Endometrium (tissue), 2 donors: ENCODE measurements at regions not wholly inside any gene's neighbourhood (a gene's known extent, or its start where the extent isn't known, plus 50 kb on each side); places are given as distances from the start of the nearest gene placed in this dataset.

Source experiments
- FAIRE-seq: peaks from 2 replicates; lab custom pipeline; 2012; peaks lifted over from hg19 to GRCh38; lab: Jason Lieb, UNC
- donor health status: control.
- donor health status: control.

DNA sequence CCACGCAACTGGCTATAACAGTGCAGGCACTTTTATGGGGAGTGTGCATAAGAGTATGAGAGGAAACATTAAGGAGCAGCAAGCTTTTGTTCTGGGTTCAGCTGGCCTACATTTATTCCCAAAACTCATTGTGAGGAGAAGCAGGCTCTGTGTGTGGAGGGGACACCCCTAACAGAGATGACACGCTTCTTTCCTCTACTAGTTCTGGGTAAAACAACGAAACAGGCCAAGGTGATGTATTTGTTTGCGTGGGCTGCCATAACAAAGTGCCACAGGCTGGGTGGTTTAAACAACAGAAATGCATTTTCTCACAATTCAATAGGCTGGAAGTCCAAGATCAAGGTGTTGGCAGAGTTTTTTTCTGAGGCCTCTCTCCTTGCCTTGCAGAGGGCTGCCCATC, 488.6 kb downstream of the MID1IP1 start:
- FAIRE-seq = no peak

DNA sequence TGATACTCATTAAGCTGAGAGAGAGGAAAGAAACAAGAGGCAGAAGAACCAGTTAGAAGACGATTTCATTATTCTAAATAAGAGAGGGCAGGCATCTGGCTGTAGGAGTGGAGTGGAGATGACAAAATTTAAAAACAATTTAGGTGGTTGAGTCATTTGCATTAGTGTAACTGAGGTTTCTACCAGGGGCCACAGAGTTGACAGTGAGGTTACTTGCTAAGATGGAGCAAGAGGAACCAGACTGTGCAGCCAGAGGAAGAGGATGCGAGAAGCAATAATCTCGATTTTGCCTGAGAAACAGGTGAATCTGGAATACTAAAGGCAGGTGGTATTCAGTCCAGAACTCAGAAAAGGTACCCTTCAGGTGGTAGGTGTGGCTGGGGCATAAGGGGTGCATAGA, 491.9 kb downstream of the MID1IP1 start:
- no peak for FAIRE-seq

DNA sequence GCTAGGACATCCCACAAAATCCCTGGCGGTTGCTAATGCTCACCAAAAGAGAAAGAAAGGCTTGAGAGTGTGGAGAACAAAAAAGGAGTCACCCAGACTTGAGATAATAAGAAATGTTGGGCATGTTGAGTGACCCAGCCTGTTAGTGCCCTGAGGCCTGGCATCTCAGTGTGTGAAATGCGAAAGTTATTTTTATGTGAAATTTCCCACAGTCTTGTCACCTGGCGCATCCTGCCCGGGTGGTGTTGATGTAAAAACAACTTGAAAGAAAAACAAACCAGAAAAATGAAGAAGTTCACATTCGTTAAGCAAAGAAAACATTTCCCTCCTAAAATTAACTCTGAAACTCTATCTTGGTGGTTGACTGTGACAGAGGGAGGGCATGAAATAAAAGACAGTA, 495.2 kb downstream of the MID1IP1 start:
- no peak for FAIRE-seq

DNA sequence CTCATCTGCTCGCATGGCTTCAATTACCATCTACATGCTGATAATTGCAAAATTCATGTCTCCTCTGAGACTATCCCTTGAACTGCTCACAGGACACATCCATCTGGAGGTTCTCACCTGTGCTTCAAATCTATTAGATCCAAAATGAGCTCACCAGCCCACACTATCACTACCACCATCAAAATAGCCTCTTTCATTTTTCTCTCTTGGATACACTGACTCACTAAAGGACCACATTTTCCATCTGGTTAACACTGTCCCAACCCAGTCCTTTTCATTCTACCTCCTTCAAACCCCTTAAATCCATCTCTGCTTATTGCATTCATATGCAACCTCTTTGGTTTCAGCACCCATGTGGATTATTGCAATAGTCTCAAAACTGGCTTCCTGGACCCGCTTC, 497.6 kb downstream of the MID1IP1 start:
- no peak for FAIRE-seq

DNA sequence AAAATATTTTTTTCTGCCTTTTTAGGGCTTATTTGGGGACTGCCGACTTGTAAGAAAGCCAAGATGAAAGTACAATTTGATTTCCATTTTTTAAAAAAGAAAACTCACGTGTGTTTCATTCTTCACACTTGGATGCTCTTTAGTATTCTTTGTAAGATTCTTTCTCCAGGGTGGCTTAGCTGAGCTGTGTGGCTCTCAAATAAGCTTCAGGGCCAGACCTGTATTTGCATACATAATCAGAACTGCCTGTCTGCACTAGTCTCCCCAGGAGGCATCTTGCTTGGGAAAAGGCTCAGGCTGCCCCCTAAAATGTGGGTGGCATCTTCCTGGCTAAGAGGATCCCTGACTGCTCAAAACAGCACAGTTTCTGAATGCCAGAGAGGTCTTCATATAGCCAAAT, 498.4 kb downstream of the MID1IP1 start:
- no peak for FAIRE-seq

DNA sequence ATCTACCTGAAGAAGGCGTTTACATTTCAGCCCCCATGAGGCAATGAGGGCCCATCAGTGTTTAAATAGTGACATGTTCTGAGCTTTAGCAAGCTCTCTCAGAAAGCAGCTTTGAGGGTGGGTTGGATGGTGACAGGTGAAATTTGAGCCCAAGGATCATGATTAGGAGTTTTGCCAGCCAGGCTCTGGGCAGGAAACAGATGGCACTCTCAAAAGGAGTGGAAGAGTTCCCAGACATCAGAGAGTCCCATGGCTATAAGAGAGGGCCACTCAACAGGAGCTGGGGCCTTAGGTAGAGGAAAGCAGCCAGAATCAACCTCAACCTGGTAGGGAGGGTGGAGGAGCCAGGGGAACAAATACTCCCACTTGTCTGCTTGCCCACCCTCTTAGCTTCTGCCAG, 499.8 kb downstream of the MID1IP1 start:
- FAIRE-seq = no peak

DNA sequence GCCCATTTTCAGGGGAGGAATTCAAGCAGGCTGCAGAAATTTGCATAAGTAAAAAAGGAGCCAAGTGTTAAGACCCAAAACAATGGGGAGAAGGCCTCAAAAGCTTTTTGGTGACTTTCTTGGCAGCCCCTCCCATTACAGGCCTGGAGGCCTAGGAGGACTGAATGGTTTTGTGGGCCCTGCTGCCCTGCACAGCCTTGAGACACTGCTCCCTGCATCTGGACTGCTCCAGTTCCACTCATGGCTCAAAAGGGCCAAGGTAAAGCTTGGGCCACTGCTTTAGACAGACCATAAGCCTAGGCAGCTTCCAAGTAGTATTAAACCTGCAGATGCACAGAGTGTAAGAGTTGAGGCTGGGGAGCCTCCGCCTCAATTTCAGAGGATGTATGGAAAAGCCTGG, 501.6 kb downstream of the MID1IP1 start:
- no peak for FAIRE-seq

DNA sequence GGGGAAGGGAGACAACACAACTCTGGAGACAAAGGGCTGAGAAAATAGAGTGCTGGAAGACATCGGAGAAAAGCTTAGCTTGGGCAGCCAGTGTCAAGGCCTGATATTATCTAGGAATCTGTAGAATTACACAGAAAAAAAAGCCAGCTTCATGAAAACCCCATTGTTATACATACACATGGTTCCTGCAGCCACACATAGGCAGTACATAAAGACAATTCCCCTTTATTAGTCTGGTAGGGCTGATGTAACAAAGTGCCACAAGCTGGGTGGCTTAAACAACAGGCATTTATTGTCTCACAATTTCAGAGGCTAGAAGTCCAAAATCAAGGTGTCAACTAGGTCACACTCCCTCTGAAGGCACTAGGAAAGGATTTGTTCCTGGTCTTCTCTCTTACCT, 503.5 kb downstream of the MID1IP1 start:
- no peak for FAIRE-seq

DNA sequence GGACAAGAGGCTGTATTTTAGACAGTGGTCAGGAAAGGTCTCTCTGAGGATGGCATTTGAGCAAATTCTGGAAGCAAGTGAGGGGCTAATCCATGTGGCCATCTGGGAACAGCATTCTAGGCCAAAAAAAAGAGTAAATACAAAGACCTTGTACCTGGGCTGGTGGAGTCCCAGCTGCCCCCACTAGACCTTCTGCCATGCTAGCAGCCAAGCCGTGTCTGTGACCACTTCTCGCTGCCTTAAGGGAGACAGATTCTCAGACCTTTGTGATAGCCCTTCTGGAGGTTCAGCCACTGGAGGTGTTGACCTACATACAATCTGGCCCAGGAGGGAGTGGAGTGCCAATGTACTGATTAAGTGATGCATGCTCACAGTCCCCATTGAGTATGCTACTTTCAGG, 506.2 kb downstream of the MID1IP1 start:
- FAIRE-seq = no peak

DNA sequence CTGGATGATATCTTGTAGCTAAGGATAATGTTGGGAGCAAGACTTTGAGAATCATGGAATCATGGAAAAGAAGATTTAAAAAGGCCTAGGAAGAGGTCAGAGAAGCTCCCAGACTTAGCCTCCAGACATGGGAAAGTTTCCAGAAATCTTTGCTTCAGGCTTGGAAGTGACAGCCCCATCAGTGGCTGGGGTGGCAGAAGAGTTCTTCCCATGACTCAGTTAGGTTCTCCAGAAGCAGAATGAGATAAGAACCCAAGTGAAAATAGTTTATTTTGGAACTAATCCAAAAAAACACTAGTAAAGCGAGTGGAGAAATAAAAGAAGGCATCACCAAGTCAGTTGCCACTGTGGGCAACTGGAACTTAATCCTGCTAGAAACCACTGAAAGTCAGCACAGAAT, 506.9 kb downstream of the MID1IP1 start:
- FAIRE-seq = no peak

DNA sequence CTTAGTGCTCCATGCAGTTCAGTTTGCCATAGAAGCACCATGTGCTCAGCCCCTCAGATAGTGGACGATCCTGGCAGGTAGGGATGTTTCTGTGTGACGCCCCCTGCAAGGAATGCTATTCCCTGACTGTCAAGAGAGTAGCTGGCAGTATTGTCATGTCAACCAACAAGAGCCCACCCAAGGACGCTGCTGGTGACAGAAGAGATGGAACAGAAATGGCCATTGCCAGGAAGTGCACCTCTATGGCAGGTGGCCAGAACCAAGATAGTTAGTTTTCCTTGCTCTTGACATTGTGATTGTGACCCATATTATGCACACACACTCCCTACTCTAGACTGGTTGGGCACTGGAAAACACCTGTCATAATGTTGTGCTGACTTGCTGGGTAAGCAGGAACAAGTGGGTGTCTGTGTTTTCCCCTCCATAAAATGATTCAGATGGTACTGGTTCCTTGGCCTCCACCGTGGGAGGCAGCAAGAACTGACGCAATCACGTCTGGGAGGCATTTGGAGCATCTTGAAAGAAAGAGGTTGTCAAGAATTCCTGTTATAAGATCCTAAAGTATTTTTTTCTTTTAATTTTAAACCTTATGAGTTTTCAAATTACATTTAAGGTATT, 507.9 kb downstream of the MID1IP1 start:
- no peak for FAIRE-seq

DNA sequence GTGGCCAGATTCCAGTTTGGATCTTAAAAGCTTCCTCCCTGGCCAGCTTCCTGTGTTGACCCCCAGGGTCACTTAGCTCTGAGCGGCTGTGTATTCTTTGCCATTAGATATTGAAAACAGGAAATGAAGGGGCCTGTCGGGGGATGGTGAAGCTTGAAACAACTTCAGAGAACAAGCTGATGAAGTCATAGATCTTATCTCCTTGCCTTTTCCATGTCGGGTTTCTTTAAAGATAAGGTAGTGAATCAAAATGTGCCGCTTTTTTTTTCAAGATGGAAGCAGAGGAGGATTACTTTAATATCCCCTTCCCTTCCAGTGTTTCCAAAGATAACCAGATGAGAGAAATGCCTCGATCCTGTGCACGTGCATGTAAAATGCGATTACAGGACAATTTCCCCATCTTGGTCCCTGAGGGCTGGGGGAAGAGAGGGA, 508.5 kb downstream of the MID1IP1 start:
- peak; percentile 33 for FAIRE-seq

DNA sequence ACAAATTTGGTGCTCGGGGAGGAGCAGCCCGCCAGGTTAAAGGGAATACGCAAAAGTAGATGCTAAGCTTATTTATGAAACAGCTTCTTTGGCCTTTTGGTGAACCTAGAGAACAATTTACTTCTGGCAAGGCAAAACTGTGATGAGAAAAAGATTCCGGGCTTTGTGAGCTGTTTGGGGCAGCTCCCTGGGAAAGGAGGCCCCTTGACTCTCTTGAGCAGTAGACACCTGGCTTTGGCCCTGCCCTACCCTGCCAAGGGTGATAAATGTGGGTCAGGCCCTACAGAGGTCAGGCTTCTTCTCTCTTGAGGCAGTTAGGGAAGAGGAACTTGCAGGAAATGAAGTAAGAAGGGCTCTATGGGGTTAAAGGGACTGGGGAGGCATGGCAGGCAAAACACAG, 509.6 kb downstream of the MID1IP1 start:
- FAIRE-seq = no peak

DNA sequence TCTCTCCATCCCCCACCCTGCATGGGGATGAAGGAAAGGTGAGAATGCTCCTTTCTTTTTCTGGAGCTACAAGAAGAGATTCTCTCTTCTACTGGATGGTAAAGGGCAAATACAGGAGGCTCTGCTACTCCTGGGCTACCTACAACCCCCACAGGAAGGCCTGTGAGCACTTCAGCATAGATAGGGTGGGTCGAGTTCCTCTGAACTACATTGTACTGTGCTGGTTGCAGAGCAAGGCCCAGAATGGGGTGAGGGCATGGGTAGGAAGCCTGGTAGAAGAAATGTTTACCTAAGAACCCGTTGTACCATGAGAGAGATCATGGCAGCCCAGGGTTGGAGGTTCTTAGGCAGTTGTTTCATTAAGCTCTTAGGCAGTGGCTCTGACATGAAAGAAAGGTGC, 510.4 kb downstream of the MID1IP1 start:
- no peak for FAIRE-seq

DNA sequence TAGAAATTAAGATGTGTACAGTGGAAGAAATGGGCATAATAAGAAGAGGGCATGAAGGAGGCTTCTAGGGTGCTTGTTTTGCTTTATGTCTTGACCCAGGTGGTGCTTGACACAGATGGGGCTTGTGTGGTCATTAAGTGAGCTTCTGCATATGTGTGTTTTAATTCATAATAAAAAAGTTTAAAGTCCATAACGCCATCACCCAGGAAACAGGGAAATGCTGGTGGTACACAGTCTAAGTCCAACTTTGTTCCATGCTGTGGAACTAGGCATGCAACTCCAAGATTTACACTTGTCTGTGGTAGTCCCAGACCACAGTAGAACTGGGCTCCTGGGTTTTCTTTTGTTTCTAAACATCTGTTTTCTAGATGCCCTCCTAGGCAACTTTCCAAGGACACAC, 511.9 kb downstream of the MID1IP1 start:
- FAIRE-seq = no peak

DNA sequence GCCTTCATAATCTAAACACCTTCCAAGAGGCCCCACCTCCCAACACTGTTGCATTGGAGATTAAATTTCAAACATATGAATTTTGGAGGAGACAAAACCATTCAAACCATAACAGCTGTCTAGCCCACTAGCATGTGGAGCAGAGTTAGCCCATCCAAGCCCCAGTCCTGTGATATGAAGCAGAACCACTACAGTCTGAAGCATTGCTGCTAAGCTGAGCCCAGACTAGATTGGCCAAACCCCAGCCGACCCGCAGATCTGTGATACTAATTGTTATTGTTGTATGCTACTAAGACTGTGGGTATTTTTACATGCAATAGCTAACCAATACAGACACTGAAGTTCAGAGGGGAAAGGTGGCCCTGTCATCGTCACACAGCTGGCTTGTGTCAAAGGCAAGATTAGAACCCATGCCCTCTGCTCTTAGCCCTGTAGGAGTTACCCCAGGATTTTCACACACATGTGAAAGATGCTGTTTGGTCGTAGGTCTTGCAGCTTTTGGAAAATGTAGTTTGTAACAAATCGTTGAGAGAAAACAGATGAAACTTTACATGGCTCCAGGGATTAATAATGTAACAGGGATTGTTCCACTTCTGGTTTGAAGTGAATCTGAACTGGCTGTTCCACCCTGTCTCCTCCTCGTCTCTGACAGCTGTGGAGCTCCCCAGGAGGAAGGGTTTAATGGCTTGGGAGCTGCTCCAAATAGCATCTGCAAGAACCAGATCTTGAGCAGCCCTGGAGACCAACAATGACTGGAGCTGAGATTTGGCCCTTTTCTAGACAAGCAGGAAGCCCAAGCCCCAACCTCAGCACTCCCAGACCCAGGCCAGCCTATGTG, 517.5 kb downstream of the MID1IP1 start:
- FAIRE-seq = peak; percentile 55

DNA sequence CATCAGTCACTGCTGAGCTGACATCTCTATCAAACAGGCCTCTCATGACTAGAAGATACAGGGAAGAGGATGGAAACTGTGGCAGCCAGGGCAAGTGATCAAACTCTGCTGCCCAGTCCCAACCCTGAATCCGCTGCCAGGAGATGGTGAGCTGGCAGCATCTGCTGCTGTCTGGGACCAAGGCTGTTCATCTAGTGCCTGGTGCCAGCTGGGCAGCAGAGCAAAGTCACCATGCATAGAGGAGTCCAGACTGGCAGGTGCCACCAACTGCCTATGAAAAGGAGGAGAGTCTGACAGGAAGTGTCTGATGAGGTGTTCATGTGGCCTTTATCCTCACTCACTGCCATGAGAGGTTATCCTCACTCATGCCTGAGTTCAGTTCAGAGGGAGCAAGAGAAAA, 518.9 kb downstream of the MID1IP1 start:
- no peak for FAIRE-seq

DNA sequence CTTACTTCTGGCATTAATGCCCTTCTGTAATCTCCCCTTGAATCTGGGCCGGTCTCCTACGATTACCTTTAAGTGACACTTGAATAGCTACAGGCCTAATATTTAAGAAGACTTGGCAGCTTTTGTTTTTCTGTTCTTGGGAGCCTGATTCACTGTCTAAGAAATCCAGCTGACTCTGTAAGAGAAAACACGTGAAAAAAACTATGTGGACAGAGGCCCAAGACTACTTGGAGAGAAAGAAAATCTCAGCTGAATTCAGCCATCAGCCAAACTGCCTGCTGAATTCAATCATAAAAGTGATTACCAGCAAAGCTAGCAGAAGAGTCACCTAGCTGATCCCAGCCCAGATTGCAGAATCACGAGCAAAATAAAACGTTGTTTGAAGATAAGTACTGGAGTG, 521.2 kb downstream of the MID1IP1 start:
- no peak for FAIRE-seq

DNA sequence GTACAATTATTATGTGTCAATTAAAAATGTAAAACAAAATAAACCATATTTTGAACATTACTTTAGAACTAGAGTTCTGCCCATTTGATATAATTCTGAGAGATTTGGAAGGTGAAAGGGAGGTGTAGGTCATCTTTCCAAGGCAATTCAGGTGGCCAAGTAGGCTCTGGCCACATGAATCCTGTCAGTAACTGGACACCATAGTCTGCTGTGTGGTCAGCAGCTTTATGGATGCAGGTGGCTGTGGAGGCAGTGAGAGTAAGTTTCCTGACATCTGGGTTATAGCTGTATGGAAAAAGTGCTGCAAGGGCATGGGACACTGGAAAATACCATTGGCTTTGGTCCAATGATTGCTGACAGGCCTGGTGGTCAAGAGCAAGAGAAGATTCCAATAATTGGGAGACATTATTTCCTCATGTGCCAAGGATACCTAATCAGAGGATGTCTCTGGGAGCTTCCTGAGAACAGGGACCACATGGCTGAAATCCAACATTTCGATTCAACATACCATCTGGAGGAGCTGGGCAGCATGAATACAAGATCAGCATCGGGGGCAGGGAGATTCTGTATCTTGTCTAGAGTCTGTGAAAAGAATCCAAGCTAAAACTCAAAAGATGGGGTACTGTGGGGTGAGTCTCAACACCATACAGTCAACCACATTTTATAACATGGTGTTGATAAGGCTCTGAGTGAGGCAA, 523.1 kb downstream of the MID1IP1 start:
- no peak for FAIRE-seq

DNA sequence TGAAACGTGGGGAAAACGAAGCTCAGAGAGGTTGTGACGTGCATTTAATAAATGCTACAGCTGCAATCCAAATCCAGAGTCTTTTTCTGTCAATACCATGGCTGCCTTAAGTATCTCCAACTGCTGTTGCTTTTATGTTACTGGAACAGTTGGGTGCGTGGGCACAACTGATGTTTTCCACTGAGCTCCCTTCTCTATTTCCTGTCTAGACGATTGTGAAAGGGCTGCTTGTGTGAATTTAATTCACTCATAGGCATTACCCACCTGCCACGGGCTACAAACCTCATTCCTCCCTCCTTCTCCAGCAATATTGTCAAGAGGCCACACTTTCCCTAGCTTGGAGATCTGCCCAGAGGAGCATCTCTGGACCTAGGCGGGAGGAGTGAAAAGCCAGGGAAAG, 526.0 kb downstream of the MID1IP1 start:
- no peak for FAIRE-seq

DNA sequence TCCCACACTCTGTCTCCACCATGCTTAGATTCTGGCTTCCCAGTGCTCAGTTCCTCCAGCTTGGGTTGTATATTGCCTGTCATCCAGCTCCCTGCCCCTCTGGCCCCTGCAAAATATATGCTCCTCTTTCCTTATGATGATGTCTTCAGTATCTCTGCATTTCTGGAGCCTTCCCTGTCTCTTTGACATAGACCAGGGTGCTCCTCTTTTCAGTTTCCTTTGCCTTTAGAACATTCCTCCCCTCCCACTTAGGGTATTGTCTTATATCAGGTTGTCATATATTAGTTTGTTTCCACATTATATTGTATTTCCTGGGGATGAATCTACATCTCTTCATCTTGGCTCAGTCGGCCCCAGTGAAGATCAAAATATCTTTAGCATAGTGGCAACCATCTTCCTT, 526.4 kb downstream of the MID1IP1 start:
- FAIRE-seq = no peak

DNA sequence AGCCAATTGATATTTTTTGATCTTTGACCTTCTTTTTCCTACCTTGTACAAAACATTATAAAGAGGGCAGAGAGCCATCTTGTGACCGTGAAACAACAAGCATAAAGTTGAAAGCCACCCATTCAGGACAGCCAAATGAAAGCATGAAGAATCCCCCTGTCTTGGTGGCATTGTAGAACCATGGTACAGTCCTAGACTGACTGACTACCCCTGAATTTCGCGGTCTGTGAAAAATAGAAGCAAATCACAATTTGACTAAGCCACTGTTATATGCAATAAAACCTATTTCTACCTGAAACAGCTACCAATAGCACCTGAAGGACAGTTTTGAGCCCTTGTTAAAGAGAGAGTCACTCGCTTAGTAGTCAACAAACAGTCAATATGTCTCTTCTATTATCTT, 527.4 kb downstream of the MID1IP1 start:
- FAIRE-seq = no peak

DNA sequence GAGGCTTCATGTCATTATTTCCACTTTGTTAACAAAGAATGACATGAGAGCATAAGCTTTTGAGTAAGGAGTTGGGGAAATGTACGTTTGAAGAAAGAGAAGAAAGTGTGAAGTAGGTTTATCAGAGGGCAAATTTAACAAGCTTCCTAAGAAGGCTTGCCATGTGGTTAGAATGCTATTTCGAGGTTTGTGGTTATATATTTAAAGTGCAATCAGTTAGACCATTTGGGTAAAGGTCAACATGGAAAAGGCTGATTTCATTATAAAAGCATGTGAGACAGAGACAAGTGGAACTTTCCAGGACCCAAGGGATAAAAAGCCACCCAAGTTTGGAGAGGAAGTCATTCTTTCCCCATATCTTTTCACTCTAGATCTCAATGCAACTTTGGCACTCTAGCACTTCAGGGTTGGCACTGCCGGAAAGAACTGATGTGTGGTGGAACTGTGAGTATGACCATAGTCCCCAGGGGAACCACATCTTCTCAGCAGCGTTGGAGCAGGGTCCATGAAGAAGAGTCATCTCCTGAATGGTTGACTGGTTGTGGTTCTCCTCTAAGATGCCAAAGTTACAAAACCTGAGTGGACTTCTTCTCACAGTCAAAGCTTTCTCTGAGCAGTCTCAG, 529.9 kb downstream of the MID1IP1 start:
- no peak for FAIRE-seq
